HG02763 (cell line): ENCODE measurements at regions not wholly inside any gene's neighbourhood (a gene's known extent, or its start where the extent isn't known, plus 50 kb on each side); places are given as distances from the start of the nearest gene placed in this dataset.

Source experiments
- ATAC-seq: cut with Tn5 transposase; IDR thresholded peaks from one replicate; pipeline ENCODE4 v1.9.1; 2021; ENCODE audit warnings: mild to moderate bottlenecking, moderate library complexity; ENCODE audit not compliant: unreplicated experiment

DNA sequence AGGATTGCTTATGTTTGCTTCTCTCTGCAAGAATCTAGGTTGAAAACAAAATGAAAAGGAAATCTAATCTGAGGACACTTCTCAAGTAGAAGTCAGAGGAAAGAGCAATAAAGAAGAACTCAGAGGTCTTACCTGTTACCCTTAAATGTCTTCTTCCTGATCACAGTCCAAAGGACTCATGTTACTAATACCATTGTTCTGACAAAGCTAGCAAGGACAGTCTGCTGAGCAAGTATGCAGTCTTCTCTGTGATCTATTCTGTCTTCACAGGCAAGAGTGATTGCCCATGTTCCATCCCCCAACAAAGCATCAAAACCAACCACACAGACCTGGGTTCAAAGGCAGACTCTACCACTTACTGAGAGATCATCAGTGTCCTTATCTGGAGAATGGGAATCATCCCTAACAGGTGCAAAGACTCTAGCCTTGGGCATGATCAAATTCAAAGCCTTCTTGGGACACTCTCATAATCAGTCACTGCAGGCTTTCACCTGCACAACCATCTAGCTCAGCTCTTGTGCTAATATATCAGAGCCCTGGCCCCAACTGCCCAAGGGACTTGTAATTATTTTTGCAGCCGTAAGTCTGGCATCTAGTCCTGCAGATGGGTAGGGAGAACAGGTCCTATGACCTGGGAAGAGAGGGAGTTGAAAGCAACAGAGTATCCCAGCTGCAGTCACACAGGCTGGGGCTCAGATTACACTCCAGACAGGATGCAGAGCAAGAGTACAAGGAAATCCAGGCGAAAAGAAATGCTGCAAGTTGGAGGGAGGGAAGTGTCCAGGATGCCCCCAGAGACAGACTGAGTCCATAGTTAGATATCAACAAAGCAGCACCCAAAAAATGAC, 97.9 kb upstream of the NUDT4 start:
- ATAC-seq, result no peak

DNA sequence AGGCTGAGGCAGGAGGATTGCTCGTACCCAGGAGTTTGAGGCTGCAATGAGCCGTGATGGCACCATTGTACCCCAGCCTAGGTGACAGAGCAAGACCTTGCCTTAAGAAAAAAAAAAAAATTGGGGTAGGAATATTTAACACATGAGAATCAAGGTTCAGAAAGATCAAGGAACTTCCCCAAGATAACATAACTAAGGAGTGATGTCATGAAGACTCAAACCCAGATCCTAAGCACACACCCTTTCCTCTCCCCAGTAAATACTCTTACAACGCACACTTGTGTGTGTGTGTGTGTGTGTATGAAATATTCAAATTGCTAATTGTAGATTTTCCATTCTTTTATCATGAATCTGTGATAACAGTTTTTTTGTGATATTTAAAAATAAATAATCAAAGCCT, 90.6 kb upstream of the NUDT4 start:
- no peak for ATAC-seq

DNA sequence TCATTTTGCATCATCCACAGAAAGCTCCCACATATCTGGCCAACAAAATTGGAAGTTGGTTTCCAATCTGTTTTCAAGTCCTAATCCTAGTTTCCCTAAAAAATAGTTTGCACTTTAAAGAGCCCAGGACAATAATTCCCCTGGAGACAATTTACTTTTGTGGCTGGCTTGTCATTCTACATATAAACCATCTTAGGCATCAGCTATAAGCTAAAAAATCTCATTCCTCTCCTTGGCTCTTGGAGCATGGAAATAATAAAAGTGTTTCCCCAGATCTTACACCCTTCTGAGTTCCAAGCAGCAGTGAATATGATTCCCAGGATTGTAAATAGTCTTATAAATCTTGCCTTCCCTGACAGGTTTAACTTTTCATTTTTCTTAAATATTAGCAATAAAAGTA, 89.1 kb upstream of the NUDT4 start:
- ATAC-seq, result no peak

DNA sequence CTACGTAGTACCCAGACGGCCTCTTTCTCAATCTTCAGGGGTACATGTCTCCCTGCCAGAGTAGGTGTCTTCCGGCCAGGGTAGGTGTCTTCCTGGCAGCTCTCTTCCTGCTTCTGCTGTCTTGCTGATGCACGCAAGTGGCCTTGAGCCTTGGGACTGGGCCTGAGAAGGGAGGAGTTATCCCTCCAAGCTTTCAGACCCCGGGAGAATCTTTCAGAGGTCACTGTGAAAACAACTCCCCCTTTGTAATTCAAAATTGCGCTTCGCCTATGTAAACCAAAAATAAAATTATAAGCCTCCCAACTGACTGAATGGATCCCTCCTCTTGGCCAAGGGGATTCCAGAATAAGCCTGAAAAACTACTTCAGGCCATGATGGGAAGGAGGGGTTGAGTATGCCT, 87.3 kb upstream of the NUDT4 start:
- ATAC-seq, result no peak

DNA sequence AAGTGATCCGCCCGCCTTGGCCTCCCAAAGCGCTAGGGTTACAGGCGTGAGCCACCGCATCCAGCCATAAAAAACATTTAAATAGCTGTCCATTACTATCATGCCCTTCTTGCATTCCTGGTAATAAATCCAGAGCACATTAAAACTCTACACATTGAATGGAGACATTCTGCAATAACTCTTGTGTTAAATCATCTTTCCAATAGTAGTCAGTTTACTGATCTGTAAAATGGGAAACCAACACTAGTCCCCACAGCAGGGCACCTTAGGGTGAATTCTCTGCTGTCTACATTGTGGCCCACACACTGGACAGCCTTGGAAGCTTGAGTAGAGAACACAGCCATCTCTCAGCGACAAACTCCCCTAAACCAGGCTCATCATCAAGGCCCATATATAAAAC, 85.5 kb upstream of the NUDT4 start:
- ATAC-seq, result no peak

DNA sequence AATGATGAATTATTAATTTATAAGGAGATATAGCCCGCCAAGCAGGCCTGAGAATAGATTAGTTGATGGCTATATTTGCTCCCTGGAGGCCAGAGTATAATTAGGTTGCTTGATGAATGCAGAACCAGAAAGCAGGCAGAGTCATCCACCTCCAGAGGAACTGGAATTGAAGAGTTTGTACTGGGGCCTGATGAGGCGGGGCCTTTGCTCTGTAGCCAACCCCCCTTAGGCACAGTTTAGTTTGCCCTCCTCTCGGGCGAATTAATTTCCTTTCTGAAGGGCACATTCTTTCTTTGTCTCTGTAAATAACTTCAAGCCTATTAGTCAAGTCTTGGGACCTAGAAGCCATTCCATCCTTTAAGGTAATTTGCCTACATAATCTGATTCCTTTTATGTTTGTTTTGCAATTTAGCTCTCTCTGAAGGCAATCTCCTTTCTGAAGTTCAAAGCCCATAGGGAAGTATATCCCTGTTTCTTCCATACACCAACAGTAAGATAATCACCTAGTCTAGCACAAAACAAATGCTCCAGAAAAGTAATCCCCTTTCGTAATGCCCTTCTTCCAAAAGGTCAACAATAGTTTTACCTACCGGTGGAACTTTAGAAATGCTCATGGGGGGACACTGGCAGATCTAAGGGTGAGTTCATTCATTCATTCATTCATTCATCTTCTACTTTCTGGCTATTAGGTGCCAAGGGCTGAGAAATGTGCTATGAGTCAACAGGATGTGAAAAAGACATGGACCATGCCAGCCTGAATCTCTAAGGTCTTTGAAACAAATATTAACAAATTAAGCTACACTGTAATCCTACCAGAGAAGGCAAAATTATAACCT, 84.8 kb upstream of the NUDT4 start:
- no peak for ATAC-seq

DNA sequence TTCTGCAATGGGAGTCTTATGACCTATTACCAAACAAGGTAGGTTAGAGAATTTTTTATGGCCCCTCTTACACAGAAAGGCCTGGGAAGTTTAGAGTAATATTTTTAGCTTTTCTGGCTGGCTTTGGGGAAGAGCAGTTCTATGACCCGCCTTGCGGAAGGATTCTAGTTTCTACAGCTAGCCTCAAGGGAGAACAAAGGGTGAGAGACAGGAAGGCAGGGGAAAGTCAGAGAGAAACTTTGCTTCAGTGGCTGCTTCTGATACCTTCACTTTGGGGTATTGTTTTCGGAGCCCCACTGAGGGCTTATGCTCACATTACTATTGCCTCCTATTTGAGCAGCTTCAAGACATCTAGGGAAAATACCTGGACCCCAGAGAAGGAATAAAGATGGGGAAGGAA, 80.7 kb upstream of the NUDT4 start:
- ATAC-seq, result peak; percentile 82

DNA sequence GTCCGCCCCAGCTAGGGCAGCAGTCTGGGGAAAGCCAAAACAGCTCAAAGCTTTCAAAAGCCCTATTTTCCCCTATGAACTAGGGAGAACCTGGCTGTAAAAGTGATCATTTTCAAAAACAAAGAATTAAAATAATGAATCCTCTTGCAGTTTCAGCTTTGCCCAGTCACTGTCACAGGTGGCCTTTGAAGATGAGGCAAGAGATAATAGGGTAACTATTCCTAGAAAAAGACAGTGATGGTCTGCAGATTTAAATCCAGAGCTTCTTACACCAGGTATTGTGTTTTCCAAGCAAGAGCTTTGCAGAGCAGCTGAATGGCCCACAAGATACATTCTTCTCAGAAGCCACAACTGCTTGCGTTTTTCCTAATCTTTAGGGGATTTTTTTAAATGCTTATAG, 80.2 kb upstream of the NUDT4 start:
- ATAC-seq, result no peak

DNA sequence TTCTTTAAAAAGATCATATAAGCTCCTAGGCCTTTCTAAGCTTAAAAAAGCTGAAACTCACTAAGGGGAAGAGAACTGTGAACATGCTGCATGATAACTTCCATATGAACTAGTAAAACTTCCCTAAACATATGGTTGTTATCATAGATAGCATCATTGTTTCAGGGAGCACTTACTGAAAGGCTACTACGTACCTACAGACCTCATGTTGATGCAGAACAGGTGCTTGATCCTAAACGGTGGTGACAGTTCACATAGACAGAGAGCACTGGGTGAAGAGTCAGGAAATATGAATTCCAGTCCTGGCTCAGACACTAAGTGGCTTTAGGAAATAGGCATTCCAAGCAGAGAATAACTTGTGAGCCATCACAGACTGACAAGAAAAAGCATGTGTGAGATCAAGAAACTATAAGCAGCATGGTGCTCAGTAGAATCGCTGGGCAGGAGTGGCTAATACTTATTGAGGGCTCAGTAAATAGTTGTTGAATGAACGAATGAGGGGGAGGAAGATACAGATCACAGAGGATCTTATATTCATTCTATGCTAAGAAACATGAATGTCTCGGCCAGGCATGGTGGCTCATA, 78.4 kb upstream of the NUDT4 start:
- ATAC-seq, result no peak

DNA sequence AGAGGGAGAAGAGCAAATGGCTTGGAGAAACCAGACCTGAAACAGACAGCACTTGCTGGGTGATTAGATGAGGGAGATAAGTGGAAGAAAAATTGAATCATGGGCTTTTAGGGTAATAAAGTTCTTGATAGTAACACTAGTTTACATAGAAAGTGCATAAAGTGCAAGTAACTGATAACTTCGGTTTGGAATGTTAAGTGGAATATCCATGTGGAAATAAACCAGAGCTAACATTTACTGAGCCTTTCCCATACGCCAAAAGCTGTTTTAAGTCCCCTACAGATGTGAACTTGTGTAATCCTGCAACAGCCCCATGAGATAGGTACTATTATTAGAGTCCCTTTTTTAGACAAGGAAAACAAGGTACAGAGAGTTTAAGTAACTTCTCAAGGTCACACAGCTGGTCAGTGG, 77.1 kb upstream of the NUDT4 start:
- no peak for ATAC-seq

DNA sequence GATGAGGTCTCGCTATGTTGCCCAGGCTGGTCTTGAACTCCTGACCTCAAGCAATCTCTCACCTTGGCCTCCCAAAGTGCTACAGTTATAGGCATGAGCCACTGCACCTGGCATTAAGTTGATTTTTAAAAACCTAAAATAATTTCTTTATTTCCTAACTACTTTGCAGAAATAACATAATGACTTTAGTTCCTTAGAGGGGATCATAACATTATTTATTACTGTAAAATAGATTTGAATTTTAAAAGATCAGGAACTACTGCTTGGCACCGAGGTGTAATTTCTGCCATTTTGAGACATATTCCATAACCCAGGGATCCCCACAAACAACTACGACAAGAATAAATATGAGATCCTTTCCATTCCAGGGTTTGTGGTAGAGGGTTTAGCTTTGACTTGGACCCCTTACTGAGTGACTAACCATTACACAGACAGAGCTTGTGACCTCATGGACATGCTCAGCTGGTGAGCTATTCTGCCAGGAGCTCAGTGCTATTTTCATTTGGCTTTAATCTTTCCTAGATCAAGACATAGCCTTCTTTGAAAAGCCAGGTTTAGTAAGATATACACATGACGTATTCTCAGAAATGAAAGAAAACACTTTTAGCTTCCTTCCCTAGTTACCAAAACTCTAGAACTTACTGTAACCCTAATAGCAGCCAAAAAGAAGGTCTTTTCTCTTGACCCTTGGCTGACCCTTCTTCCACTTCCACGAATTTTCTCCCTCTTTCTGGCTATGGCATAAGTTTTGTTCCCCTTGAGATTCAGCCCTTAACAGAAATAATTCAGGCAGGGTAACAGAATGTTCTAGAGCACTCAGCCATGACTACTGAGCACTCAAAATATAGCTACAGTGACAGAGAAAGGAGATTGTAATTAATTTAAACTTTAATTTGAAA, 75.1 kb upstream of the NUDT4 start:
- ATAC-seq, result no peak

DNA sequence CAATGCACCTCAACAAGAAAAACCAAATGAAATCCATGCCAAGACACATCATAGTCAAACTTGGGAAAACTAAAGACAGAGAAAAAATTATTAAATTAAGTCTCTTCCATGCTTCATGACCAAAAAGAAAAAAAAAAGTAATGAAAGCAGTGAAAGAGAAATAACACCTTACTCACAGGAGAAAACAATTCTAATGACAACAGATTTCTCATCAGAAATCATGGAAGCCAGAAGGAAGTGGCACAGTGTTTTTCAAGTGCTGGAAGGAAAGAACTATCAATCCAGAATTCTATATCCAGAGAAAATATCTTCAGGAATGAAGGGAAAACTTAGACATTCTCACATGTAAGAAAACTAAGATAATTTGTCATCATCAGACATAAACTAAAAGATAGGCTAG, 71.1 kb upstream of the NUDT4 start:
- ATAC-seq, result no peak

DNA sequence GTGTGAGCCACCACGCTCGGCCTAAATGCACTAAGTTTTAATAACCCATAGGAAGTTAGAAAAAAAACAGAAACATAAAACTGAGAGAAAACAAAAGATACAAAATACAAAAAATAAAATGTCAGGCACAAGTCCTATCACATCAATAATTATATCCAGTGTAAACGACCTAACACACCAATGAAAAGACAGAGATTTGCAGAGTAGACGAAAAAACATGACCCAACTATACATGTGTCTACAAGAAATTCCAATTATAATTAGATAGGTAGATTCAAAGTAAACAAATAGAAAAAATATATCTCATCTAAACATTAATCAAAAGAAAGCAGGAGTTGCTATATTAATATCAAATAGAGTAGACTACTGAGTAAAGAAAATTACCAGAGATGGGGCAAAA, 69.4 kb upstream of the NUDT4 start:
- no peak for ATAC-seq

DNA sequence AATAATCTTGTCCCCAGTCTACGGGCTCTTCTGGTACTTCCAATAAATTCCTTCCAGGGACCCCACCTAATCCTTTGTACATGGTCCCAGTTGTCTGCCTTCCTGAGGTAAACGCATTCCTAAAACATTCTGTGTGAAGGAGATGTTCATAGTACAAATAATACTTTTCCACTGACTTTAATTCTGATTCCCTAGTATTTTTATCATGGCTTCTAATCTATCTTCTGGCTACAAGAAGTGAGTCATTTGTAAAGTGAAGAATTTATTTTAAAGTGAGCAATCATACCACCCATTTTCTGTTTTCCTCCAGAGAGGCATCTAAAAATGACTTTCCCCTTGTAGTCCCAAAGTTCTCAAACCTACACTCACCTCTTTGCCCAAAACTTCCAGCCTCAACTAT, 65.9 kb upstream of the NUDT4 start:
- no peak for ATAC-seq

DNA sequence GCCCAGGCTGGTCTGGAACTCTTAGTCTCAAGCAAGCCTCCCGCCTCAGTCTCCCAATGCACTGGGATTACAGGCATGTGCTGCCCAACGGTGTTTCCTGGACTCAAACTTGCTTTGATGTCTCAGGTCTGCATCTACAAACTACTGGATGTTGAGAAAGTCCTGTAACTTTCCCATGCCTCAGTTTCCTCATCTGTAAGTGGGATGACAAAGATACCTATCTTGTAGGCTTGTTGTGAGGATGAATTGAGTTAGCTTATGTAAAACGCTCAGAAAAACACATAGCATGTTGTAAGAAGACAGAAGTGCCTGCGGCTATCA, 63.6 kb upstream of the NUDT4 start:
- no peak for ATAC-seq

DNA sequence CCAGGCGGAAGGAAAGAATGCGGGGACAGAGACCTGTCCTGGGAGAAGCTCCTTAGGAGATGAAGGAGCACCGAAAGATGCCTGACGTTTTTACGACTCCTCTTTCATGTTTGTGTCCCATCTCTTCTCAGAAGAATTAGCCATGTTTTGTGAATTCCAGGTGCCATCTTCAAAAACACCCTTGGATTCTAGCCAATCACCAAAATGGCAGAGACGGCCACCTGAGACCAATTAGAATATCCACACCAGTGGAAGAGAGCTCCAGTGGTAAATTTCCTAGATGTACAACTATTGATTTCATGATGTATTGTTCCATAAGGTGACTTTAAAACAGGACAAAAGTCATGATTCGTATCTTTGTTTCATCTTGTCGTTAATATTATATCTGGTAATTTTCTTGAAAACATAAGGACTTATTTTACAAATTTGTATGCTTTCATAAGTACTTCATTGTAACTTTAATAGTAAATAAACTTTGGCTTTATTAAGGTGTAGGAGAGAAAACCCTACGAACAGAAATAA, 62.3 kb upstream of the NUDT4 start:
- ATAC-seq, result no peak

DNA sequence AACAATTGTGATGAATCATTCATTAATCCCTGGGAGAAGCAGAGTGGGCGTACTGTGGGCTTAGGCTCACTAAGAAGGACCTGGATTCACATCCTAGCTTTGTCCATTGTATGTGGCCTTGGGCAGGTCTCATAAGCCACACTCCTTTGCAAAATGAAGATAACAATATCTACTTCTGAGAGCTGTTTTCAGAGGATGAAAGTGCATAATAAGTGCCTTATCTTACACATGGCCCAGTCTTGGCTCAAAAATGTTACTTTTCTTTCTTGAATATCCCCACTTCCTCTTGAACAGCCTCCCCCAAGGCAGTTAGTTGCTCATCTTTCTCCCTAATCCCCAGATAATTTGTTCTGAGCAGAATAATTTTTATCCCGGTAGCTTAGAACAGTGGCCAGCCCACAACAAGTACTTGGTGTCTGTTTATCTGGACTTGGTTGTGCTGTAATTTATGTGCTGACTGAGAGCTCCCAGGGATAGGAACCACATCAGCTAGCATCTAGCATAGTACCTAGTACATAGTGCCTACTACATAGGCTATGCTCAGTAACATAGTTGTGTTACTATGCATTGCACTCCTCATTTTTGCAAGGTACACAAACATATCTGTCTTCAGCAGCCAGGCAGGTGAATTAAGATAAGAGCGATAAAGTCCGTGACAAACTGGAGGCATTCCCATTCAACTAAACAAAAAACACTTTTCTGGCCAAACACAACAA, 61.7 kb upstream of the NUDT4 start:
- no peak for ATAC-seq

DNA sequence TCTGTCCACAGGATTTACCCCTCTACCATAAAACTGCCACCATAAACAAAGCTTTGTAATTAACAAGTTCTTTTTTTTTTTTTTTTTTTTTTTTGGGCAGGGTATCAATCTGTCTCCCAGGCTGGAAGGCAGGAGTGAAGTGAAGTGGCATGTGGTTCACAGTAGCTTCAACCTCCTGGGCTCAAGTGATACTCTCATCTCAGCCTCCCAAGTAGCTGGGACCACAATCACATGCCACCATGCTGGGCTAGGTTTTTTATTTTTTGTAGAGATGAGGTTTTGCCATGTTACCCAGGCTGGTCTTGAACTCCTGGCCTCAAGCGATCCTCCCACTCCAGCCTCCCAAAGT, 61.1 kb upstream of the NUDT4 start:
- ATAC-seq, result no peak

DNA sequence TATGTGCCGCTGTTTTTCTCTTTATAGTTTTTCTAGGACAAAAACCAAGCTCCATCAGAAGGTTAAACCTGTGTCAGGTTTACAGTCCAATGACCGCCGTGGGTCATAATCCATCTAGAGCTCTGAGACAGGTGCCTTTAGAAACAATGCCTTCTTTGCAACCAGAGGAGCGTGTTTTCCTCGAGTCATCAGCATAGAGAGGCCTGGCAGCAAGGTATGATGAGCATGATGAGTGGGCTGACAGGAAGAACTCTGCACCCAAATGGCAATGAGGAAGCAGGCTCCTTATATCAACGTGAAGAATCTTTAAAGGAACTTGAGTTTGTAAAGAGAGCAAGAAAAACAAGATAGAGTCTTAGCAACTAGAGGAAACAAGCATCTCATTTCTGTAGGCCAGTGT, 60.5 kb upstream of the NUDT4 start:
- no peak for ATAC-seq
